ENCODE measurements at regions not wholly inside any gene's neighbourhood (a gene's known extent, or its start where the extent isn't known, plus 50 kb on each side); places are given as distances from the start of the nearest gene placed in this dataset.
"Not testable (repeated sequence)": the region's sequence is repeated elsewhere in the genome, so short reads cannot be mapped to it uniquely, and the experiment has no call there.

DNA sequence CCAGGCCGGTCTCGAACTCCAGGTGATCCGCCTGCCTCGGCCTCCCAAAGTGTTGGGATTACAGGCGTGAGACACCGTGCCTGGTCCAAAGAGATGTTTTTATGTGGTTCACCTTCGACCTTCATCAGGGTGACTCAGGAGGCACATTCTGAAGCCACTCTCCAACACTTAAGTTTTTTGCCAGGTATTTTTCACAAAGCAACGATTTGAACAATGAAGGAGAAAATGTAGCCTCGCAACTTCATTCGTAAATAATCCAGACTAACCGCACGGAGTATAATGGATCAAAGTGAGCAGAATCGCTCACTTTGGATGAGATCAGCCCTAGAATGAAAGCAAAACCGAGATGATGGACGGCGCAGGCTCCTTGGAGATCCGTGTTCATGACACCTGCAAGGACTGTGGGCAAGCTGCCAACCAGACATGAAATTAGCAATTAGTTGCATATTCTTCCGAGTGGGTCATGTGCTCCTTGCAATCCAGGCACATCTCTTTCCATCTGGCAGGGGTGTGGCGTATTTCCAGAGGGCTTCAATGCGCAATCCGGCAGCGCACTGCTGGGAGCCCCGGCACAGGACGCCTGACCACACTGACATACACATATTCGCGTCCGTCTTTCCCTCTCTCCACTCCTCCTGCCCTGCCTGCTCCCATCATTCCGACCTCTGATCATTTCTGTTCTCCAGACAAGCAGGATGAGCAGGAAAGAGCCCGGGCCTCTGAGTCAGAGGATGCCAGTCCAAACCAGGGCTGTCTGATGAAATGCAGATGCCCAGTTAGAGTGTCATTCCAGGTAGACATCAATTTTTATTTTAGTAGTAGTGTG, 148.4 kb downstream of the KLF6 start:
- no peaks in the 10 kb centered on the region for H3K36me3 Mint-ChIP-seq (ENCODE audit: low read depth)
- DNase-seq = no peak
- H3K4me1 Mint-ChIP-seq (ENCODE audit: low read depth) = peaks cover 6% of the 10 kb centered on the region
- H3K27me3 Mint-ChIP-seq = peaks cover 2% of the 10 kb centered on the region
- H3K9me3 Mint-ChIP-seq = no peaks in the 10 kb centered on the region
- no peak overlapping the region for H3K27ac Mint-ChIP-seq
- no peak overlapping the region for H3K4me3 Mint-ChIP-seq

DNA sequence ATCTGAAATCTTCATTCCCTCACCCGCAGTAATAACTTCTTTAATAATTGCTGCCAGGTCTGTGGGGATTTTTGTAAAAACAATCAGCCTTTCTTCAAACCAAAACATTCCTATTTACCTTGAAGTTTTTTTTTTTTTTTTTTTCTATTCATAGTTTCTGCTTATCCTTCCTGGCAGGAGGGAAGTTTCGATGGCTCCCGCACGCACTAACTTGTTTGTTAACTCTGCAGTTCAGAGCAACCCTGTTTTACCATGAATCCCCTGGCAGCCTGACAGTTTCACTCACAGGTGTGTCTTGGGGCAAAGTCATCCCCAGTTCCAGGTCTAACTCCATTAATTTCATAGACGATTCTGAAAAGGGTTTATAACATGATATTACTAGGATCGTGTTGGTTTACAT, 149.3 kb downstream of the KLF6 start:
- Mint-ChIP-seq H3K27me3 (peaks cover 2% of the 10 kb centered on the region), H3K4me1 (ENCODE audit: low read depth) (peaks cover 8% of the 10 kb centered on the region), H3K27ac (no peak overlapping the region), H3K36me3 (ENCODE audit: low read depth) (no peaks in the 10 kb centered on the region), H3K4me3 (no peak overlapping the region), H3K9me3 (no peaks in the 10 kb centered on the region)
- no peak for DNase-seq

DNA sequence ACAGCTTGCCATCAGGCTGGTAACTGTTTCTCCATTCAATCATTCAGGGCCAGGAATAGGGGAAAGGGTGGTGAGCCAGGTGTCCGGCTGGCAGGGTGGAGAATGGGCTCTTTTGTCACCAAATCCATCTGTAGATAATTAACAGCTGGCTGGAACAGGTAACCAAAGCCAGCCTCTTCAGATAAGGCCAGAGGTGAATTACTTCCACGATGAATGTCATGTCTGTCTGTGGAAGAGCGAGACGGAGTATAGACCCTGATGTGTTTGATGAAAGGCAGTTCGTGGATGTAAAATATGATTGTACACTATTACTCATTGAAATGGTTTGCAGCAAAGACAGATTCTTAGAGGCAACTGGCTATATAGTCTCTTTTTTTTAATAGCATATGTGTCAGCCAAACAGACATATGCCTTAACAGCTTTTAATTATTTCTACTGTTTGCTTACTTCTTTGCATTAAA, 149.8 kb downstream of the KLF6 start:
- no peaks in the 10 kb centered on the region for H3K9me3 Mint-ChIP-seq
- H3K36me3 Mint-ChIP-seq (ENCODE audit: low read depth) = no peaks in the 10 kb centered on the region
- H3K4me3 Mint-ChIP-seq = no peak overlapping the region
- H3K27ac Mint-ChIP-seq = no peak overlapping the region
- H3K27me3 Mint-ChIP-seq = peaks cover 2% of the 10 kb centered on the region
- DNase-seq = no peak
- peaks cover 8% of the 10 kb centered on the region for H3K4me1 Mint-ChIP-seq (ENCODE audit: low read depth)

DNA sequence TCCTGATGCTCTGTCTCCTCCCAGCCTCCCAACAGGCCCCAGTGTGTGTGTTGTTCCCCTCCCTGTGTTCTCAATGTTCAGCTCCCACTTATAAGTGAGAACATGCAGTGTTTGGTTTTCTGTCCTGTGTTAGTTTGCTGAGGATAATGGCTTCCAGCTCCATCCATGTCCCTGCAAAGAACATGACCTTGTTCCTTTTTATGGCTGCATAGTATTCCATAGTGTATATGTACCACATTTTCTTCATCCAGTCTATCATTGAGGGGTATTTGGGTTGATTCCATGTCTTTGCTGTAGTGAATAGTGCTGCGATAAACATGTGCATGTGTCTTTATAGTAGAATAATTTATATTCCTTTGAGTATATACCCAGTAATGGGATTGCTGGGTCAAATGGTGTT, 150.4 kb downstream of the KLF6 start:
- H3K27ac Mint-ChIP-seq; H3K4me3 Mint-ChIP-seq; DNase-seq; H3K4me1 Mint-ChIP-seq (ENCODE audit: low read depth); H3K27me3 Mint-ChIP-seq; H3K36me3 Mint-ChIP-seq (ENCODE audit: low read depth); H3K9me3 Mint-ChIP-seq: not testable (repeated sequence)

DNA sequence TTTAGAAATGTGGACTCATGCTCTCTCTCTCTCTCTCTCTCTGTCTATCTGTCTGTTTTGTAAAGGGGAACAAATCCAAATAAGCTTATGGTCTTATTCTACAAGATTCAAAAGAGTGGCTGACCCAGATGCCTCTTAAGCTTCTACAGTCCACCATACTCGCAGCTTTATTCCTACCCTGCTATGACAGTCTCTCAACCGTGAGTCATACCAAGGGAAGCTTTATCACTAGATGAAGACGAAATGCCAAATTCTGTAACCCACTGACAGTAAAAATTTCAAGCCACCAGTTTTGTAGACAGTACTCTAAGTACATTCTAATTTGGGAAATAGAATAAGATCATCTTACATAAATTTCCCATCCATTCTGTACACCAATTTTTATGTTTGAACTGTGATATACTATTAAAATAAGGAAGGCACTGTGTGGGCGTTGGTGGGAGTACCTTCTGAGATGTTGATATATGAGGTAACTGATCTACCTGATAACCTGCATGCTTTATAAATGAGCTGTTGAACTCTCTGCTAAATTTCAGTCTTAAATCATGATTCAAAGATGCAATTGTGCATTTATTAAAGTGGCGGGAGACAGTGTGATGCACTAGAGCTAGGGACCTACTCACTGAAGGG, 153.2 kb downstream of the KLF6 start:
- Mint-ChIP-seq H3K36me3 (ENCODE audit: low read depth) (no peaks in the 10 kb centered on the region), H3K27me3 (peaks cover 2% of the 10 kb centered on the region), H3K9me3 (no peaks in the 10 kb centered on the region), H3K4me1 (ENCODE audit: low read depth) (peaks cover 8% of the 10 kb centered on the region), H3K4me3 (no peak overlapping the region), H3K27ac (no peak overlapping the region)
- DNase-seq = no peak

DNA sequence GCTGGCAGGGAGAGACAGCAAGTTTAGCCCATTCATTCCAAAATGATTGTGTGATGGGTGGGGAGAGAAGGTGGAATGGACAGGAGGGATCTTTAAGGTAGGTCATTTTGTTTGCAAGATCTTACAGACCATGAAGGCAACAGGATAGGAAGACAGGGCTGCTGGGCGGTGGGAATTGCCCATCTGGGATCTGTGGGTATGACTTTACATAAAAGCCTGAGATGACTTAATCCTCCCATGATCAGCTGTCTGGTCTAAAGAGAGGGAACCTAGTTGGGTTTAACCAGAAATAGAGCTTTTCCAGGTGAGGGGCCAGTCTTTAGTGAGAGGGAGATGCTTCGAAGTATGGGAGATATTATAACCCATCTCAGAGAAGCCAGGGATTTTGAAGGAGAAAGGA, 153.7 kb downstream of the KLF6 start:
- Mint-ChIP-seq H3K36me3 (ENCODE audit: low read depth) (no peaks in the 10 kb centered on the region), H3K27me3 (peaks cover 2% of the 10 kb centered on the region), H3K4me3 (no peak overlapping the region), H3K27ac (no peak overlapping the region), H3K4me1 (ENCODE audit: low read depth) (peaks cover 8% of the 10 kb centered on the region), H3K9me3 (no peaks in the 10 kb centered on the region)
- no peak for DNase-seq

DNA sequence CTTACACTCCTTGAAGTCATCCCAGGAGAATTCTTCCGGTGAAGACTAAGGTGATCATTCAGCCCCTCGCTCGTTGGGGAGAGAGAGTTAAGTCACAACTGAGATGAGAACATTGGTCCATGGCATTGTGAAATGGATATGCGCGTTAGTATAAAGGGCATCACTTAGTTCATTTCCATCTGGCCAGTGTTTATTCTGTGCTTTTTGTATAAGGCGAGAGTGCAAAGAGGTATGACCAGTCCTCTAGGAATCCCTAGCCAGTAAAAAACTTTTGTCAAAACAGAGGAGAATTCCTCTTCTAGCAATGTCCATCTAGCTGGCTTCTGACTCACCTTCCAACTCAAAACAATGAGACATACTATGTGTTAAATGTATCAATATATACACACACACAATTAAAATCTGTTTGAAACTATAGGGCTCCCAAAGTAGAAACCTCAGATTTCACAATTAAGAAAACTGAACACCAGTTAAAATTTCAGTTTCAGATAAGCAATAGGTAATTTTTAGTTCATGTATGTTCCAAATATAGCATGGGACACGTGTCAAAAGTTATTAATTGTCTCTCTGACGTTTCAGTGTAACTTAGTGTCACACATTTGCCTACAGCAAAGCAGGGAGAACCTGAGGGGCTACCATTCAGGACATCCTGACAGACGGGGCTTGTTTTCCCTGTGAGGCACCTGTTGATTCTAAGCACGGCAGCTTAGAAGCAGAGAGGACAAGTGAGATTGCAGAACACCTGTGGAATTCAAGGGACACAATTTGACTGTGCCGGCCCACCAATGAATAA, 158.9 kb downstream of the KLF6 start:
- Mint-ChIP-seq H3K4me3 (no peak overlapping the region), H3K27me3 (no peaks in the 10 kb centered on the region), H3K9me3 (peaks cover 6% of the 10 kb centered on the region), H3K4me1 (ENCODE audit: low read depth) (peaks cover 33% of the 10 kb centered on the region), H3K36me3 (ENCODE audit: low read depth) (no peaks in the 10 kb centered on the region), H3K27ac (no peak overlapping the region)
- no peak for DNase-seq

- peak overlapping the region; percentile 33 for H3K27ac Mint-ChIP-seq
- H3K27me3 Mint-ChIP-seq = peaks cover 4% of the 10 kb centered on the region
- no peak overlapping the region for H3K4me3 Mint-ChIP-seq
- peaks cover 33% of the 10 kb centered on the region for H3K4me1 Mint-ChIP-seq (ENCODE audit: low read depth)
- no peak for DNase-seq
- peaks cover 18% of the 10 kb centered on the region for H3K9me3 Mint-ChIP-seq
- no peaks in the 10 kb centered on the region for H3K36me3 Mint-ChIP-seq (ENCODE audit: low read depth)
These were observed 160.6 kb downstream of the KLF6 start for GRCh38 chr10:3624367-3624766.

DNA sequence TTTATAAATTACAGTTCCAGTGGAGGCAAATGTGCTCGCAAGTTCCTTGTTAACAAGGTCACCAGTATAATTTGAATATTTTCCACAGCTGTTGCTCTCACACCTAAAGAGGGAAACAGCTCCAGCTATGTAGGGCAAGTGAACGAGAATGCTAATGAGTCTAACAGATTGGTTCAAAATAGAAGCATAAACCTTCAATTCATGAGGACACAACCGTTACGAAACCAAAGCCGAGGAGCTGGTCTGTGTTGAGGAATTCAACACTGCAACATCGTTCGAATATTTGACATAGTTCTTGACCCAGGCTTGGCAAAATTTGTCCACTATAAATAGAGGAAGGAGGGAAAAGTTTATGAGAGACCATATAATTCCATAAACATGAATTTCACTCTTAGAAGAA, 161.3 kb downstream of the KLF6 start:
- Mint-ChIP-seq H3K36me3 (ENCODE audit: low read depth) (no peaks in the 10 kb centered on the region), H3K9me3 (peaks cover 18% of the 10 kb centered on the region), H3K27ac (peak overlapping the region; percentile 96), H3K27me3 (peaks cover 4% of the 10 kb centered on the region), H3K4me3 (peak overlapping the region; percentile 40), H3K4me1 (ENCODE audit: low read depth) (peaks cover 33% of the 10 kb centered on the region)
- no peak for DNase-seq

DNA sequence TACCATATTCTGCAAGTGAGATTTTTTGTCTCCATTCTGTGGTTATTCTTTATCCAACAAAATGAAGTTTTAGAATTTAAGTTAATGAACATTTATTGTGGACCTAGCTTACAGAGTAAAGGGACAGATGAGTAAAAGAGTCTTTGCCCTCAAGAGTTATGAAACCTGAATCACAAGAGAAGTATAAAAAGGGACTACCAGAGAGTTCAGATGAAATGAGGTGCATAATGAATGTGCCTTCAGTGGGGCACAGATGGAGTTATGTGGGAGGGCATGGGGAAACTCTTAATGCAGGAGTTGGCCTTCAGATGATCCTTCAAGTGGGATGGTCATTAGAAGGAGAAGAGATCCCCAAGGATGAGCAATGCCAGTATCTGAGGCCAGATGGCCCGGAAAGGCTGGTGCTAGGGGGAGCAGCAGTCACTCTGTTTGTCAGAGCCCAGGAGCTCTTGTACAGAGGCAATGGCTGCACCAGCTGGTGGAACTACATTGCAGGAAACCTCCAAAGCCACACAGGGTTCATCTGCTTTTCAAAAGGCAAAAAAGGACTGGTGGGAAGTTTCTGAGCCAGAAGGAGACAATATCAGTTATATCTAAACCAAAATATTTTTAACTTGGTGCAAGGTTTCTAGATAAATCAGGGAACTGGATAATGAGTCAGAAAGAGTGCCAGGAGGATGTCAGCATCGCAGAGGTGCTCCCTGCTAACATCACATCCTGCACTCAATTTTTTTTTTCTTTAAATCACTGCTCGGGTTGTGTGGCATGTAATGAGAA, 162.0 kb downstream of the KLF6 start:
- Mint-ChIP-seq H3K4me3 (peak overlapping the region; percentile 40), H3K4me1 (ENCODE audit: low read depth) (peaks cover 33% of the 10 kb centered on the region), H3K36me3 (ENCODE audit: low read depth) (no peaks in the 10 kb centered on the region), H3K27me3 (peaks cover 4% of the 10 kb centered on the region), H3K9me3 (peaks cover 18% of the 10 kb centered on the region), H3K27ac (peak overlapping the region; percentile 96)
- peak; percentile 51 for DNase-seq

DNA sequence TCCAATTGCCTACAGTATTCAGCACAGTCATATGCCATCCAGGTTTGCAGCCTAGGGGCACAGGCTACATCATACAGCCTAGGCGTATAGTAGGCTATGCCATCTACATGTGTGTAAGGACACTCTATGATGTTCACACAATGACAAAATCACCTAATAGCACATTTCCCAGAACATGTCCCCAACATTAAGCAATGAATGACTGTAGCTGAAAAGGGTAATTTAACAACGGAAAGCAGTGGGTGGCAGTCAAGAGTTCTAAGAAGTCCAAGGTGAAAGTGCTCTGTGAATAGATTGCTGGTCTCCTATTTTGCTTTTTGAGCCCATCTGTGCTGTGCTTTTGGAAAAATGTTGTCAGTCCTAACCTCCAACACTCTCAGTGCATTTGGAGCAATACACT, 162.6 kb downstream of the KLF6 start:
- peak overlapping the region; percentile 40 for H3K4me3 Mint-ChIP-seq
- peaks cover 18% of the 10 kb centered on the region for H3K9me3 Mint-ChIP-seq
- no peaks in the 10 kb centered on the region for H3K36me3 Mint-ChIP-seq (ENCODE audit: low read depth)
- DNase-seq = no peak
- H3K27me3 Mint-ChIP-seq = peaks cover 4% of the 10 kb centered on the region
- peak overlapping the region; percentile 96 for H3K27ac Mint-ChIP-seq
- peaks cover 33% of the 10 kb centered on the region for H3K4me1 Mint-ChIP-seq (ENCODE audit: low read depth)

DNA sequence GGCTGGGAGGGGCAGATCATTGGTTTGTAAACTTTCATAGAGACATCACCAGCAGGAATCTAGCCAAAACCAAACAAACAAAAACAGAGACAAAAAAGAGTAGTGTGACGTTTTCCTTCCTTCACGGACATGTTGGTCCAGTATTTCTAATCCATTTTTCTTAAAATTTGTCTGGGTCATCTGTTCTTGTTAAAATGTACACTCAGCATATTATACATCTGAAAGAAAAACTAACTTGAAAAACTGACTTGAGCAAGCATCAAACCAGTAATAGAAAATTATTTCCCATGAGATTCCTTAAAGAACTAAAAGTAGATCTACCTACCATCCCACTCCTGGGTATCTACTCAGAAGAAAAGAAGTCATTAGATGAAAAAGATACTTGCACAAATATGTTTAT, 164.2 kb downstream of the KLF6 start:
- no peak for DNase-seq
- Mint-ChIP-seq H3K27ac (peak overlapping the region; percentile 0), H3K27me3 (peaks cover 4% of the 10 kb centered on the region), H3K36me3 (ENCODE audit: low read depth) (no peaks in the 10 kb centered on the region), H3K4me3 (no peak overlapping the region), H3K4me1 (ENCODE audit: low read depth) (peaks cover 33% of the 10 kb centered on the region), H3K9me3 (peaks cover 18% of the 10 kb centered on the region)

DNA sequence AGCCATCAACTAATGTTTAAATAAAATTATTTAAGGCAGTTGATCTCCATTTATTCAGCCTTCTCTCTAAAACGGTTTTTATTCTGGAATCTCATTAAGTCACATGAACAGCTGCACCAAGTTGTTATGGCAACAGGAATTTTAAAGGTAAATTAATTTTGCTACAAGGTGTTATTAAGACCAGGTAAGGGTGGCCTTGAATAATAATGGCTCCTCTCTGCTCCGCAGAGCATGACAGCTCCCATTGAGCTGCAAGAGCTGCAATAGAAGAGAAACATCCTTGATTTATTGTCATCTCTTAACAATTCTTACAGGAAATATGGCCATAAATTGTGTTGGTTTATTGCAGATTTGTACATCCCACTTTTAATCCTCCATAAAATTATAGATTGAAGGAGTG, 165.8 kb downstream of the KLF6 start:
- no peak overlapping the region for H3K27ac Mint-ChIP-seq
- no peak for DNase-seq
- H3K9me3 Mint-ChIP-seq = peaks cover 18% of the 10 kb centered on the region
- peaks cover 4% of the 10 kb centered on the region for H3K27me3 Mint-ChIP-seq
- H3K4me1 Mint-ChIP-seq (ENCODE audit: low read depth) = peaks cover 27% of the 10 kb centered on the region
- H3K36me3 Mint-ChIP-seq (ENCODE audit: low read depth) = no peaks in the 10 kb centered on the region
- H3K4me3 Mint-ChIP-seq = no peak overlapping the region

DNA sequence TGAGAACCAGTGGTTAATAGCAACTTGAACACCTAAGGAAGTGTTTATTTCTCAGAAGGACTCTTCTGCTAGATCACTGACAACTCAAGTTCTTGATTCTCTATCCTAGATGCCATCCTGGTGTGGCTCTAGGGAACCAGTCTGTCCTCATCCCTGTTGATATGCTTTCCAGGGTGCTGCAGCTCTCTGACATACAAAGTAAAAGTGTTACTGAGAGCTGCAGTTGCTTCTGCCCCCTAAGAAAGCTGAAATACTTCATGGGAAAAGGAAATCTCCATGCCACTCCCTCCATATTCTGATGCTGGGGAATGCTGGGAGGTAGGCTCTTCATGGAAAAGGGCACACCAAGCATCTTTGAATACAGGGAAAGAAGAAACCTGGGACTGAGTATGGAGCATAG, 168.1 kb downstream of the KLF6 start:
- H3K4me1 Mint-ChIP-seq (ENCODE audit: low read depth) = peaks cover 4% of the 10 kb centered on the region
- H3K27me3 Mint-ChIP-seq = peaks cover 4% of the 10 kb centered on the region
- peaks cover 23% of the 10 kb centered on the region for H3K9me3 Mint-ChIP-seq
- no peak overlapping the region for H3K27ac Mint-ChIP-seq
- H3K36me3 Mint-ChIP-seq (ENCODE audit: low read depth) = no peaks in the 10 kb centered on the region
- no peak for DNase-seq
- H3K4me3 Mint-ChIP-seq = no peak overlapping the region

All from activated T-cell treated with anti-CD3 and anti-CD28 coated beads, Interleukin-2, amount 50 U/mL, for 24 hours (primary cell).